ENCODE measurements at regions not wholly inside any gene's neighbourhood (a gene's known extent, or its start where the extent isn't known, plus 50 kb on each side); places are given as distances from the start of the nearest gene placed in this dataset.
"Not testable (repeated sequence)": the region's sequence is repeated elsewhere in the genome, so short reads cannot be mapped to it uniquely, and the experiment has no call there.

GRCh38 chr2:63741884-63742579 lies 99.7 kb upstream of the UGP2 start:
- TF ChIP-seq POLR2A (IDR thresholded peaks at IDR 0.05) (no peak), CTCF (IDR thresholded peaks at IDR 0.05) (no peak)
- peaks cover 0 to 9% (median 9%) of the 10 kb centered on the region in 3 donors for H3K4me1 ChIP-seq
- WGBS, 2 donors: 57 to 65% methylated on average over 3 of the region's 3 CpGs
- peaks cover 0 to 7% (median 4%) of the 10 kb centered on the region in 3 donors for H3K9me3 ChIP-seq
- intact Hi-C loops (cut with DNase I): no loop called here
- H3K36me3 ChIP-seq: no peaks in the 10 kb centered on the region
- H3K4me3 ChIP-seq: no peak overlapping the region
- H3K27ac ChIP-seq: no peak overlapping the region
- no peaks in the 10 kb centered on the region for H3K27me3 ChIP-seq
- DNase-seq: no peak

DNA sequence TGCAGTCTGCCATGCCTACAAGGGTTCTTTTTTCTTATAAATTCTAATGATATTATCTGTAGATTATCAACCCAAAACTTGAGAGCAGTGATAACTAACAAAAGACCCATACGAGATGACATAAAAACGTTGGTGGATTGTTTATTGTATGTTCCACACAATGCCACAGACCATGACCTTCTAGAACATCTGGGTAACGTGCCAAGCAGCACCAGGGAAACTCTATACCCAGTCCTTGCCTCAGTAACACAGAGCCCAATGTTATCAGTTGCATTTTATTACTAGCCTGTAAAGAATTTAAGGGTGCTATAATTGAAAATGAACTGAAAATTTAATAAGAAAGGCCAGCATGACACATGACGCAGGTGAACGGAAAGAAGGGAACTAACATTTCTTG lies 99.1 kb upstream of the UGP2 start:
- 69 to 84% methylated on average over 5 of the region's 5 CpGs for WGBS, 2 donors
- Histone ChIP-seq H3K4me3 (no peak overlapping the region), H3K4me1 (peaks cover 0 to 5% (median 5%) of the 10 kb centered on the region in 3 donors), H3K27ac (no peak overlapping the region), H3K27me3 (no peaks in the 10 kb centered on the region), H3K9me3 (peaks cover 0 to 7% (median 4%) of the 10 kb centered on the region in 3 donors), H3K36me3 (no peaks in the 10 kb centered on the region)
- intact Hi-C loops (cut with DNase I): no loop called here
- no peak for DNase-seq
- TF ChIP-seq CTCF (IDR thresholded peaks at IDR 0.05): no peak

GRCh38 chr2:63743170-63743981 lies 98.3 kb upstream of the UGP2 start:
- no peak for TF ChIP-seq CTCF (IDR thresholded peaks at IDR 0.05)
- TF ChIP-seq POLR2A (IDR thresholded peaks at IDR 0.05): no peak
- 78 to 93% methylated on average over 2 of the region's 2 CpGs for WGBS, 2 donors

DNA sequence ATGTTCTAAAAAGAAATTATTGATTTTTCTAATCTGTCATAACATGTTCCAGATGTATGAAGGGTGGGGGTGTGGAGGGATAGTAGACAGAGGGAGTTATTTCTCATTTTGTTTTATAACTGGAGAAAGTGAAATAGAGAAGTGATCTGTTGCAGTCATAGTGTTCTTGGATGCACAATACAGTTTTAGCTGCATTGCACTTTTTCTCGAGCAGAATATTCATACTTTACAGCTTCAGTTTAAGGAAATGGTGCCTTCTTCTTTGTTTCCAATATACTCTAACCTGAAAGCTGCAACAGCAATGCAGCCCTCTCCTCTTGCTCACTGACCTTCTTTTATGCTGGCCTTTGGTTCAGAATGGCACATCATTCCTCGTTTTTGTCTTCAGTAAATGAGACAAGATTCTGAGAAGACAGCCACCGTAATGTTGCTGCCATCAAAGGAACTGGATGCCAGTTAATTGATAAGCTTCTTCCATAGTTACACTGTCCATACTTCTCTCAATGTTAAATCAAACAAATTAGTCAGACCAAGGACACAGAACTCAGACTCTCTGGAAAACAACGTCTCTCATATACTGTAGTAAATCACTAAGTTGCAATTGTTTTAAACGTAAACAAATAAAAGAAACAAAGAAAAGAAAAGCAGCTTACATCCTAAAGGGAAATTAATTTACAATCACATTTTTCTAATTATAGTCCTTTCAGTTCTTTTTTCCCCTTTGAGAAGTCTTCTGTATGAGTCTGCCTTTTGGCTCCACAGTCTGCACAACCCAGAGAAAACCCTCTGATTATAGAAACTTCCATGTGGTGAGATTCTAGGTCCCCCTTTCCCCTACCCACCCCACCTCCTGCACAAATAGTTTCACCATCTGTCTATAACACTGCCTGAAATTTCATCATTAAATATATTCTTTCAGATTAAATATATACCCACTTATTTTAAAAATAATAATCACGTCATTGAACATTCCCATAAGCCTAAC lies 97.4 kb upstream of the UGP2 start:
- no peak for DNase-seq
- TF ChIP-seq CTCF (IDR thresholded peaks at IDR 0.05) (no peak), POLR2A (IDR thresholded peaks at IDR 0.05) (no peak)

More at GRCh38 chr2:63743170-63743981, 98.3 kb upstream of the UGP2 start:
- Histone ChIP-seq H3K27me3 (no peaks in the 10 kb centered on the region), H3K36me3 (no peaks in the 10 kb centered on the region), H3K27ac (no peak overlapping the region), H3K9me3 (peaks cover 0 to 7% (median 4%) of the 10 kb centered on the region in 3 donors), H3K4me3 (no peak overlapping the region), H3K4me1 (no peaks in the 10 kb centered on the region)
- intact Hi-C loops (cut with DNase I): no loop called here
- no peak for DNase-seq

DNA sequence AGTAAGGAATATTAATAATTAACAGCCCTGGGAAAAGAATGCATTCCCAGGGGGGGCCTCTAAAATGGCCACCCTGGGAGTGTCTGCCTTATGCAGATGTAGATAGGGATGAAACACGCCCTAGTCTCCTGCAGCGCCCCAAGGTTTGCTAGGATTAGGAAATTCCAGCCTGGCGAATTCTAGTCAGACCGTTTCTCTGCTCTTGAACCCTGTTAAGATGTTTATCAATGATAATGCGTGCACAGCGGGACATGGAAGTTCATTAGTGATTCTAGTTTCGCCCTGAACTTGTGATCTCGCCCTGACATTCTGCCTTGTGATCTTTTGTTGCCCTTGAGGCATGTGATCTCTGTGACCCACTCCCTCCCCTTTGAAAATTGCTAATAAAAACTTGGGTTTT lies 95.1 kb upstream of the UGP2 start:
- H3K27me3 ChIP-seq; H3K4me3 ChIP-seq; DNase-seq; intact Hi-C loops (cut with DNase I); H3K36me3 ChIP-seq; H3K4me1 ChIP-seq; H3K27ac ChIP-seq; H3K9me3 ChIP-seq: not testable (repeated sequence)
- 84 to 90% methylated on average over 8 of the region's 8 CpGs for WGBS, 2 donors

More for the DNA sequence above, 97.4 kb upstream of the UGP2 start:
- H3K4me1 ChIP-seq: no peaks in the 10 kb centered on the region
- H3K36me3 ChIP-seq: no peaks in the 10 kb centered on the region
- no peak overlapping the region for H3K4me3 ChIP-seq
- H3K27ac ChIP-seq: no peak overlapping the region
- peaks cover 0 to 7% (median 4%) of the 10 kb centered on the region in 3 donors for H3K9me3 ChIP-seq
- intact Hi-C loops (cut with DNase I): no loop called here
- 63 to 69% methylated on average over 6 of the region's 6 CpGs for WGBS, 2 donors
- H3K27me3 ChIP-seq: no peaks in the 10 kb centered on the region

All from esophagus squamous epithelium (tissue), 5 donors.